Heart left ventricle (tissue), 16 donors: ENCODE measurements at regions not wholly inside any gene's neighbourhood (a gene's known extent, or its start where the extent isn't known, plus 50 kb on each side); places are given as distances from the start of the nearest gene placed in this dataset.

ENCODE experiments used
- ATAC-seq, 4 donors: fragments of 200-7000 bp; cut with Tn5 transposase; one replicate each; pipeline ENCODE4 v1.9.1; 2020 to 2022; ENCODE audit warnings: moderate library complexity in 4 of 4, mild to moderate bottlenecking in 3 of 4, moderate number of reproducible peaks in 1 of 4
- DNase-seq, 5 donors: peaks; one replicate each; pipeline ENCODE4 v3.0.0-alpha.2; 2020
- H3K27ac ChIP-seq, 12 donors: fragments of 200-600 bp; sonication (generic) in 4 of 12; one replicate each; pipeline versions ENCODE4 v1.5.0 to v1.8.0; 2016 to 2022; ENCODE audit warnings: mild to moderate bottlenecking in 2 of 12
- H3K27me3 ChIP-seq, 9 donors: fragments of 200-600 bp; sonication (generic) in 2 of 9; one replicate each; pipeline versions ENCODE4 v1.5.1 to v1.8.0; 2016 to 2022; ENCODE audit warnings: mild to moderate bottlenecking in 3 of 9
- H3K36me3 ChIP-seq, 9 donors: fragments of 200-600 bp; sonication (generic) in 2 of 9; one replicate each; pipeline versions ENCODE4 v1.5.0 to v1.8.0; 2018 to 2022; ENCODE audit warnings: mild to moderate bottlenecking in 2 of 9
- H3K4me1 ChIP-seq, 12 donors: fragments of 200-600 bp; sonication (generic) in 4 of 12; one replicate each; pipeline versions ENCODE4 v1.5.0 to v1.8.0; 2016 to 2022; ENCODE audit warnings: mild to moderate bottlenecking in 3 of 12
- H3K4me3 ChIP-seq, 12 donors: fragments of 200-600 bp; sonication (generic) in 4 of 12; one replicate each; pipeline versions ENCODE4 v1.5.0 to v1.8.0; 2017 to 2022; ENCODE audit warnings: mild to moderate bottlenecking in 9 of 12, moderate library complexity in 4 of 12
- H3K9me3 ChIP-seq, 12 donors: fragments of 200-600 bp; sonication (generic) in 4 of 12; one replicate each; pipeline versions ENCODE4 v1.5.0 to v1.8.0; 2016 to 2022; ENCODE audit warnings: mild to moderate bottlenecking in 1 of 12
- CTCF ChIP-seq, 12 donors: fragments of 200-600 bp; sonication (generic) in 4 of 12; IDR thresholded peaks; one replicate each; pipeline versions ENCODE4 v1.5.0 to v1.8.0; 2018 to 2022; ENCODE audit warnings: antibody characterized with exemption in 12 of 12, mild to moderate bottlenecking in 5 of 12
- POLR2A ChIP-seq, 2 donors: fragments of 450-650 bp; IDR thresholded peaks; one replicate each; pipeline ENCODE4 v1.6.1; 2017; ENCODE audit warnings: antibody characterized with exemption in 2 of 2, mild to moderate bottlenecking in 2 of 2, moderate library complexity in 2 of 2
- WGBS, 4 donors: extraction: QIAGEN DNeasy Blood & Tissue Kit in 2 of 4; methylation state at CpG; one replicate each; pipeline versions ENCODE4 v1.1.5 to v1.1.7; 2013 to 2018; 5-methylcytosine and 5-hydroxymethylcytosine counted together
- intact Hi-C, 10 donors: fragments of 100-400 bp; cut with DNase I; formaldehyde crosslinking; loops; one replicate each; pipeline versions ENCODE4 v1.11.1 to v1.14.2; 2022
- donor health status: ischemic (EF 13 %, LVEDD 7.1; RV severe dilation, severe dysfunction).
- donor health status: healthy with polysubstance abuse.
- donor health status: DM: no; HTN: yes; CAD: no.
- donor health status: DM: no; HTN: no; CAD: no.
- donor health status: ischemic (EF 25% LVEDD 6.9; RV normal size, moderate dysfunction).
- donor health status: ischemic (EF 25% LVEDD 5.7; RV mildly dilated, moderate dysfunction).
- donor health status: healthy.
- donor health status: DM: yes; HTN: yes; CAD: no.
- donor health status: ischemic (EF 35%, LVEDD 5.7; RV mildly dilated, moderate dysfunction).
- donor health status: nonischemic (EF 11% LVEDD 7.7; RV severe dilation, severe dysfunction).
- donor health status: DM: yes; HTN: yes; CAD: no.
- donor health status: PGD.
- donor health status: ischemic (EF 29% LVEDD 5.4; RV normal size, mild dysfunction).
- donor health status: nonischemic (EF 23%, LVEDD 6.1; RV moderate dilation, normal function).

- Histone ChIP-seq H3K27ac (no peak overlapping the region), H3K4me1 (peaks cover 0 to 22% (median 1%) of the 10 kb centered on the region in 12 donors), H3K9me3 (no peaks in the 10 kb centered on the region), H3K36me3 (no peaks in the 10 kb centered on the region), H3K4me3 (no peak overlapping the region), H3K27me3 (peaks cover 0 to 4% (median 0%) of the 10 kb centered on the region in 9 donors)
- 71 to 77% (median 75%) methylated on average over 6 of the region's 6 CpGs for WGBS, 4 donors
- no peak for ATAC-seq
- TF ChIP-seq CTCF (IDR thresholded peaks at IDR 0.05) = no peak
- TF ChIP-seq POLR2A (IDR thresholded peaks at IDR 0.05) = no peak
- intact Hi-C loops = no loop called here
- DNase-seq = no peak
Observed at GRCh38 chrX:39750256-39750790, 347.4 kb downstream of the BCOR start.

GRCh38 chrX:39750848-39751247 is 346.9 kb downstream of the BCOR start:
- H3K36me3 ChIP-seq = no peaks in the 10 kb centered on the region
- no peak for ATAC-seq
- WGBS, 4 donors = 74 to 83% (median 79%) methylated on average over 6 of the region's 6 CpGs
- H3K4me3 ChIP-seq = no peak overlapping the region
- H3K4me1 ChIP-seq = peaks cover 0 to 25% (median 3%) of the 10 kb centered on the region in 12 donors
- TF ChIP-seq CTCF (IDR thresholded peaks at IDR 0.05) (no peak), POLR2A (IDR thresholded peaks at IDR 0.05) (no peak)
- intact Hi-C loops = no loop called here
- no peak overlapping the region for H3K27ac ChIP-seq
- H3K27me3 ChIP-seq = peaks cover 0 to 4% (median 0%) of the 10 kb centered on the region in 9 donors
- no peak for DNase-seq
- H3K9me3 ChIP-seq = no peaks in the 10 kb centered on the region

GRCh38 chrX:39752815-39753214 is 344.9 kb downstream of the BCOR start:
- TF ChIP-seq POLR2A (IDR thresholded peaks at IDR 0.05) (no peak), CTCF (IDR thresholded peaks at IDR 0.05) (no peak)
- ATAC-seq = no peak
- WGBS, 4 donors = 57 to 74% (median 65%) methylated on average over 9 of the region's 9 CpGs
- Histone ChIP-seq H3K4me1 (peaks cover 0 to 28% (median 6%) of the 10 kb centered on the region in 12 donors), H3K27me3 (peaks cover 0 to 8% (median 0%) of the 10 kb centered on the region in 9 donors), H3K36me3 (no peaks in the 10 kb centered on the region), H3K27ac (no peak overlapping the region), H3K9me3 (no peaks in the 10 kb centered on the region), H3K4me3 (no peak overlapping the region)
- intact Hi-C loops = no loop called here
- DNase-seq = peak in 1 of 5 donors; percentile 46

GRCh38 chrX:39753293-39753996 is 344.3 kb downstream of the BCOR start:
- no peak overlapping the region for H3K4me3 ChIP-seq
- 76 to 79% (median 78%) methylated on average over 8 of the region's 8 CpGs for WGBS, 4 donors
- TF ChIP-seq POLR2A (IDR thresholded peaks at IDR 0.05) (no peak), CTCF (IDR thresholded peaks at IDR 0.05) (no peak)
- peaks cover 0 to 28% (median 6%) of the 10 kb centered on the region in 12 donors for H3K4me1 ChIP-seq
- DNase-seq = no peak
- no peak overlapping the region for H3K27ac ChIP-seq
- H3K9me3 ChIP-seq = no peaks in the 10 kb centered on the region
- H3K27me3 ChIP-seq = peaks cover 0 to 8% (median 0%) of the 10 kb centered on the region in 9 donors
- intact Hi-C loops = no loop called here
- ATAC-seq = peak in 1 of 4 donors; percentile 21
- no peaks in the 10 kb centered on the region for H3K36me3 ChIP-seq
